DMS 273 treated with DMSO at 0.1 percent for 48 hours (cell line): ENCODE measurements at regions not wholly inside any gene's neighbourhood (a gene's known extent, or its start where the extent isn't known, plus 50 kb on each side); places are given as distances from the start of the nearest gene placed in this dataset.
"Not testable (repeated sequence)": the region's sequence is repeated elsewhere in the genome, so short reads cannot be mapped to it uniquely, and the experiment has no call there.

ENCODE experiments used
- DNase-seq: peaks from one replicate; lab custom pipeline; 2025; lab: John Stamatoyannopoulos, UW

DNA sequence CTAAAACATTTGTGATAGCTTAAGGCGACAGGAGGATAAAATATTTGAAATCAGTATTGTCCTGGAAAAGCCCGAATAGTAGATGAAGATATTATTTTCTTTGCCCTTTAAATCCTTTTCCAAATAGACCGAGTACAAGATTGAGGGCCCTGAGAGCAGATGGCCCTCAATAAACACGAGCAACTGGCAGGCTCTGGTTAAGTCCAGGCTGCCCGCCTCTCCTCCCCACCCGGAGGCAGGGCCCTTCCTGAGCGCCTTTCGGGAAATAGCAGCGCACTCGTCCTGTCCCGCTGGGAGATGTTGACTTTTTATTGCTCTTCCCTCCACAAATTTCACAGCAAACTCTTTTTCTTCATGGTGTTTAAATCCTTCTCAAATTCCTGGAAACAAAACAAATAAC lies 50.8 kb upstream of the MAX start:
- peak; percentile 69 for DNase-seq

DNA sequence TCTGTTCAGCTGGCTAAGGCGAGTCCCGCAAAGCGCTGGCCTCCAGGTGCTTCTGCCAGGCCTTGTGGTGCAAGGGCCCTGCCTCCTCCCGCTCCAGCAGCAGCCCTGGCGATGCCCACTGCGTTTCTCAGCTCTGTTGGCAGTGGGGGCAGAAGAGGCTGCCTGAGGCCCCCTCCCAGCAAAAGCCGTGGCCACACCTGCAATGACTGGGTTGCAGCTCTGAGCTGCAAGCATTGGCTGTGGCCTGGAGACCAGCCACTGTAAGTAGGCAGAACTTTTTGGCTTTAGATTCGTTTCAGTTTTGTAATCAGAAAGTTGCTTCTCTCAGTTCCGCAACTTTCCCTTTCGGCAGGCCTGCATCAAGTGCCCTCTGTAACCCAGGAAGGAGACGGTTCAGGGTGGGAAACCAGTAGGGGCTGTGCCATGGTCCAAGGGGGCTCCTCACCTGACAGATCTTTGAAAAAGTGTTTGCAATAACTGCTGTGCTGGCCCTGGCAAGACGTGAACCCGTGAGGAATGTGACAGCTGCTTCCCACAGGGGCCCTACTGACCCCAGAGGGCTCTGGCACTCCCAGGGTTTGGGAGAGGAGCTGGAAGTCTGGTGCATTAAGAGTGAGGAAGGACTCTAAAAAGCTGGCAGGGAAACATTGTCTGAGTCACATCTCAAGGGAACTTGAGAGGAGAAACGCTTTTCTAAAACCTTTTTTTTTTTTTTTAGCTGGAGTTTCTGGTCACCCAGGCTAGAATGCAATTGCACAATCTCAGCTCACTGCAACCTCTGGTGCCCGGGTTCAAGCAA lies 54.5 kb upstream of the MAX start:
- no peak for DNase-seq

DNA sequence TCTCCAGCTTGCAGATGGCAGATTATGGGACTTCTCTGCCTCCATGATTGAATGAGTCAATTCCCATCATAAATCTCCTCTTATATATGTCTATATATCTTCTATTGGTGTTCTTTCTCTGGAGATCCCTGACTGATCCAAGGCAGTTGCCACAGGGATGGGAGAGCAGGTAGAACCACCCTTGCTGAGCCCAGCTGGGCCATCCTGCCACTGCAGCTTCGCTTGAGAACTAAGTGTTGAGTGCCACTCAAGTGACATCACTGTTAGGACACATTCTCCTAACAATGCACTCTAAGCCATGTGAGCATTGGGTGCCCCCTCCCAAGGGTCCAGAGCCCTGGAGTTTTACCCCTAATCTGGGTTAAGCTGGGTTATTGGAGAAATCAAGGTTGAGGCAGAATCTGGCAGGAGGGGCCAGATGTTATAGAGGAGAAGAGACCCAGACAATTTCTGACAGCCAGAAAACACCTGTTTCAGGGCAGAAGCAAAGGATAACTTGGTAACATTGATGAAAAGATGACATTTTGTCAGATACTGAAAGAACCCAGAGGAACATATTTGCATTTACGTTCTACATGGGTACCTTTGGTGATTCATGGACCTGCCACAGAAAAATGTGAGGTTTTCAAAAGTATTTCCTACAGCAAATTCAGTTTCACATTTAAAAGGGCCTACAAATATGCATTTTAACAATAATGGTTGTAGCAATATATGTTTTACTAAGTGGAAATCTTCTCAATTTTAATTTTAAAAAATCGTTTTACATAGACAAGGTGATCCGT lies 57.2 kb upstream of the MAX start:
- DNase-seq = no peak

DNA sequence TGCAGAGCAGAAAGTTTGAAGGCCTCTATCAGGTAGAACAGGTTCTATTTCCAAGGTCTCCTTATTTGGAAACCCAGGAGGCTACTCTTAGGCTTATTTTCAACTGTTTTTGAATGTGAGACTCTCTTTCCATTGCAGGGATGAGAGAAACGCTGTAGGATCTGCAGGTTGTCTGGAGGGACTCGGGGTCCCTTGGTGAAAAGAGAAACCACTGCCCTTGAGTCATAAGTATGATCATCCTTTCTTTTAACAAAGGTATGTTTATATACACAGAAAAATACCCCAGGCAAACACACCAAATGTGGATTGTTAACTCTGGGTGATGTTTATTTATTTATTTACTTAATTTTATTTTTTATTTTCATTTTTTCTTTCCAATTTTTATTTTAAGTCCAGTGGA lies 57.8 kb upstream of the MAX start:
- DNase-seq = no peak

GRCh38 chr14:65162031-65162430 lies 59.7 kb upstream of the MAX start:
- DNase-seq = no peak

DNA sequence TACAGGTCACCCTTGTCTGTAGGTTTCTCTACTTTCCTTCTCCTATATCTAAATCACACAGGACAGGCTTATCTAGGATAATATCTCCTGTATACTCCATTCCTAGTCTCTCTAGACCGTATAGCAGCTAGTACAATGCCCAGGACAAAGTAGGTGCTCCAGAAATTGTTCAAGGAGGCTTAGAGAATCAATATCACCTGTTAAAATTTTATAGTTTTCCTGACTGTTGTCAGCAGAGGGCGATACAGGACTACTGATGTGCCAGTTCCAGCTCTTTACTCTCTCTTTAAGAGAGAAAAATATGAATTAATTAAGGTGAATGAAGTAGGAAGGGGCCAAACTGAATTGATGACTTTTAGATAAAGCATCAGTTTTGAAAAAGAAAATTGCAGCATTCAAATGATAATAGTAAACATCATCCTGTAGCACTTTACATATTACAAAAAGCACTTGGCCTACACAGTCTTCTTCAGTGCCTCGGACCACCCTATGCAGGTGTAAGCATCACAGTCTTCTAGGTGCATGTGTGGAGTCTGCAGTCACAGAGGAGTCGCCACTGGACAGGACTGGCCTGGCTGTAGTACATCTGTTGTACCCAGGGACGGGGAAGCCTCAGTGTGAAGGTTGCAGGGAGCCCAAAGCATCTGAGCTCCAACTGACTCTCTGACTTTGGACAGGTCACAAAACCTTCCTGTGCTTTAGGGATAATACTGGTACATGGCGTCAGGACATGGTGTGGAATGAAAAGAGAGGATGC lies 61.9 kb upstream of the MAX start:
- no peak for DNase-seq

- no peak for DNase-seq
Observed at GRCh38 chr14:65164825-65165135, 62.5 kb upstream of the MAX start.

DNA sequence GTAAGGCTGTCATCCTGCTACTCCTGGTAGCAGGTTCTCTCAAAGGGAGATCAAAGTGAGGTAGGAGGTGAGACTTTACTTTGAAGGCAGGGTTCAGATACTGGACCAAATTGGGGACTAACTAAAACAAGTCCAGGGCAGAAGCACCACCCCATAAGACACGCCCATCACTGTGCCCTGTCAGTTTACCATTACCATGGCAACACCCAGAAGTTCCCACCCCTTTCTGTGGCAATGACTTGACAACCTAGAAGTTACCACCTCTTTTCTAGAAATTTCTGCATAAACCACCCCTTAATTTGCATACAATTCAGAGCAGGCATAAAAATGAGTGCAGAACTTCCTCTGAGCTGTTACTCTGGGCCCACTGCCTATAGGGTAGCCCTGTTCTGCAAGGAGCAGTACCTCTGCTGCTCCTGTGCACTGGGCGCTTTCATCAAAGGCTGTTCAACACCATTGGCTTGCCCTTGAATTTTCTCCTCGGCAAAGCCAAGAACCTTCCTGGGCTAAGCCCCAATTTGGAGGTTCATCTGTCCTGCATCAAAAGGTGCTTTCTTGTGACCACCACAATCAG lies 64.8 kb upstream of the MAX start:
- no peak for DNase-seq

DNA sequence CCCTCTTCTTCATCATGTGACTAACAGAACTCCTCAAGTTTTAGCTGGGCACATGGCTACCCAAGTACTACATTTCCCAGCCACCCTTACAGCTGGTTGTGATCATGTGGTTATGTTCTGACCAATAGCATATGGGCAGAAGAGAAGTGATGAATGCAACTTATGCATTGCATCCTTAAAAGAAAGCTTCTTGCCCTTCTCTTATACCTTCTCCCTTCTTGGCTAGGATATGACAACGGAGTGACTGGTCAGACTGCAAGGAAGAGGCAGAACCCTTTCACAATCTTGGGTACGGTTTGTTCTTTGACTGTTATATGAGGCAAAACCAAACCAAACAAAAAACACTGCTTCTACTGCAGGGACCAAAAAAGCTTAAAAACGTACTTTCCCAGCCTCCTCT lies 66.5 kb upstream of the MAX start:
- DNase-seq = no peak

DNA sequence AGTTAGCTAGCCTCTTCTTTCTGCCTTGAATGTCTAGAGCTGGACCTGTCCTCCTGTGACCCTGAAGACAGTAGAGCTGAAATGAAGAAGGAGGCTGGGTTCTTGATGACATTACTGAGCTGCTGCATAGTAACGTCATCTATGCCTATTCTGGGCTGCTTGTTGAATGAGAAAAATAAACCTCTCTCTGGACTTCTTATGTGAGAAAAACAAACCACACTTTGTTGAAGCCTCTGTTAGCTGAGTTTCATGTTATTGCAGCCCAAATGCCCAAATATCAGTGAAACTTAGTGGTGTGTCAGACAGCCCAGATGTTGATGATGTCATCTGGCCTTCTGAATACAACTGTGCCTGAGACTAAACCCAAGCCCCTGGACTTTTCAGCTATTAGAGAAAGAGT lies 67.0 kb upstream of the MAX start:
- no peak for DNase-seq

- DNase-seq = no peak
Observed at GRCh38 chr14:65170318-65170717, 68.0 kb upstream of the MAX start.

DNA sequence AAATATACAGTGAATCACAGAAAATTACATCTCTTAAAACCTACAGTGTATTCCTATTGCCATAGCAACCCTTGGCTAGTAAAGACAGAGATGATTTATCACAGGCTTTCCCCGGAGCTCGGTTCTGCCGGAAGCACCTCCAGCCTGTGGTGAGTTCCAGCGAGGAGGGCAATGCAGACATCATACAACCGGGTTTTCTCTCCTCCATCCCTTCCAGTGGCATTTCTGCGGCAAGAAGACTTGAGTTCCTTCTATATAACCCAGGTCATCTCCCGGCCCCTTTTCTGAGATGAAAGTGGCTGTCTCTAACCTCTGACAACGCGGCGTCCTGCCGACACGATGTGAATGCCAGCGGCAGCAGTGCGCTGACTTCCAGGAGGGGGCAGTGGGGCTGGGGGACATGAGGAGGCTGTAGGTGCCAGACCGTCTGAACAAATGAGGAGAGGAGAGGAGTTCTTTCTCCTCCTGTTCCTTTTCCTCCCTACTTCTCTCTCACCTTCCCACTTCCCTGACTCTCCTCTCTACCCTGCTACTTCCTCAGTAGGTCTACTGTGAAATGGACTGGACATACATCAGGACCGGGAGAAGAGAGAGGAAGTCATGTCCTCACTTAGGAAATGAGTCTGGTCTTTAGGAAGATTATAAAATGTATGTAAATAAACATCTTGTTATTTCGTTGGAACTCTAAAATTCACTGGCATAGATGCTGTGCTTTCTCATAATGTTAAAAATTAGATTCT lies 68.6 kb upstream of the MAX start:
- no peak for DNase-seq

GRCh38 chr14:65173973-65174693 lies 71.8 kb upstream of the MAX start:
- no peak for DNase-seq

DNA sequence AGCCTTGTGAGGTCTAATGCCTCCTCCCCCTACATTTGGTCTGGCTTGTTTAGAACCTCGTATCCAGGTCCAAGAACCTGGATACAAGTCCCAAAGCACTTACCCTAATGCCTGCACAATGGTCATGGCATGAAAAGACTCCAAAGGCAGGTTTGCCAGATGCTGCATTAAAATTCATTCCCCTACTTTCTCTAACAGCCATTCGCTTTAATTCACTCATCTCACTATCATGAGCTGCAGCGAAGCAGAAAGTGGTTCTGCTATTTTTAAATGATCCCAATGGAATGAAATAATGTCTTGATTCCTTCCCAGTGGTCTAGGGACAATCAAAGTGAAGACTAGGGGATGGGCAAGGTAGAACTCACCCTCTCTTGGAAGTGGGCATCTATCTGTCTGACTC lies 72.5 kb upstream of the MAX start:
- DNase-seq = no peak

DNA sequence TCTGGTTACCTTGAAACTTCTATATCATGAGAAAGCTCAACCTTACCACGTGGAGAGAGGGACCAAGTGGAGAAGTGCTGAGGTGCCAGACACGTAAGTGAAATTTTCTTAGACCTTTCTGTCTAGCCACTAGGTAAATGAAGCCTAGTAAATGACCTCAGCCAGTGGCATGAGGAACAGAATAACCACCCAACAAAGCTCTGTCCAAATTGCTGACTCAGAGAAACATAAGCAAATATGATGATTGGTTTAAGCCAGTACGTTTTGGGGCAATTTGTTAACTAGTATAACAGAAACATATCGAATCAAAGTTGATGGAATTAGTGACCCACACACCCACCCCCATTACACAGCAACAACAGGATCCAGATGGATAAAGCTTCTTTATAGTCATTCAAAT lies 75.2 kb upstream of the MAX start:
- no peak for DNase-seq

- DNase-seq = not testable (repeated sequence)
Observed at GRCh38 chr14:65179231-65179630, 76.9 kb upstream of the MAX start.

- no peak for DNase-seq
Observed at GRCh38 chr14:65179918-65180724, 77.8 kb upstream of the MAX start.

DNA sequence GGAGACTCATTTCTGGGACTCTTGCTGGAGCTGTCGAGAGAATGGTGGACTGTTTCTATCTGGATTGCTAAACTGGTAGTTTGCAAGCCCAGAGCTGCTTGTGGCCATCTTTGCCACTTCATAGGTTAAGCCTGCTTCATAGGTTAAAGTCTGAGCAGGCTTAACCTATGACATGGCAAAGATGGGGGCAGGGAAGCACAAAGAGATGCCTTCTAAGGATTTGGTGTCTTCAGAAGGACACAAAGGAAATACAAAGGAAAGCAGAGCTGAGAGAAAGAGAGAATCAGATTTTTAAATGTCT lies 78.4 kb upstream of the MAX start:
- no peak for DNase-seq

DNA sequence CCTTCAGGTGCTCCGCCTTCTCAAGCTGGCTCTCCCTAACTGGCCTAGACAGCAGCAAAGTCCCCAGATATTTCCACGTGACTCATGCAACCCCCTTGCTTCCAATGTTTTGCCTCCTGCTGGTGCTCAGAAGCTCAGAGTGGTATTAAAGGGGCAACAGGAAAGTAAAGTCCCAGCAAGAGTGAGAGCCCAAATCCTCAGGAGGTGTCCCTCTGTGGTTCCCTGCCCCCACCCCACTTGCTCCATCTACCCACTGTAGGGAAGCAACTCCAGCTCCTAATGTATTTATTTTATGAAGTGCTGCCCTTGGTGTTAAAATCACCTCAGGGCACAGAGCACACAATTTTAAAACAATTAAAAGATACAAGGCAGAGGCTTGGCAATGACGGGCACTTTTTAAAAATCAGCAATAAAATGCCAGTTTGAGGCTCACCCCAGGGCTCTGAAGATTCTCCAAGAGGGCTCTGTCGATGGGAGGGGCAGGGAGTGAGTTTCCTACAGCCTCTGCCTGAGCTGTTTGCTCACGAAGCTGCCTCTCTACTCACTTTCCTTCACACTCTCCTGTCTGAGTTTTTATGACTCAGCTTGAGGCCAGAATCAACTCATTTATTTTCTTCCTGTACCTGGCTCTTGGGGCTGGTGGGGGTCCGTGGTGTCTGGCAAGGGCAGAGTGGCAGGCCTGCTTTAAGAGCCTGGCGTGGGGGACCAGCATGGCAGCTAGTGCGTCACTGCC lies 81.9 kb upstream of the MAX start:
- no peak for DNase-seq

DNA sequence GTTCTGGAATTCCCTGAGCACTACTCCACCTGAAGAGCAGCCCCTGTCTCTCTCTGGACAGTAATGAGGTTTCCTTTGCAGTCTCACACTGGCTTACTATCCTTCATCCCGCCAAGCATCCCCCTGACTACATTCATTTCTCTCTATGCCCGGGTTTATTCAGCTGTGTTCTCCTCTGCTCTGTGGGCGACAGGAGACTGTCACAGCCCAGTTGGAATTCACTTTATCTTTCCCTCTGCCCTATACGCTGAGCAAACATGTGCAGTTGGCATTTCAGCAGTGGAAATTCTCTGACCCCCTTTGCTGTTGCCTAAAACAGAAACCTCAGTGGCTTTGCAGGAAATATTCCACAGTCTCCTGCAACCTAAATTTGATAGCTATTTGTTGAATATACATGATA lies 83.5 kb upstream of the MAX start:
- no peak for DNase-seq
